HCT116 (cell line): ENCODE measurements at regions not wholly inside any gene's neighbourhood (a gene's known extent, or its start where the extent isn't known, plus 50 kb on each side); places are given as distances from the start of the nearest gene placed in this dataset.

Source experiments
- ATAC-seq: fragments of 200-7000 bp; cut with Tn5 transposase; 2 replicates; pipeline ENCODE4 v1.9.1; 2020; ENCODE audit warnings: mild to moderate bottlenecking, moderate library complexity
- BruUV-seq: library from RNA; stranded (reverse); fragments of 400-500 nt; replicated peaks from 2 replicates; lab custom pipeline; 2021; lab: Mats Ljungman, UMichigan
- CTCF ChIA-PET: fragments of 300-600 bp; sonication (Branson Sonifier 250); formaldehyde crosslinking; loops from one replicate; lab custom pipeline; 2021; ENCODE audit warnings: antibody characterized with exemption; lab: Charles Lee
- POLR2A ChIA-PET: fragments of 300-600, 350-600 bp; sonication (Branson Sonifier 250); formaldehyde crosslinking; loops from one replicate; lab custom pipeline; 2021; ENCODE audit warnings: antibody characterized with exemption; lab: Charles Lee
- RAD21 ChIA-PET, 2 experiments: fragments of 300-600 bp; sonication (Branson Sonifier 250); formaldehyde crosslinking; loops; one replicate each; lab custom pipeline; 2023; ENCODE audit warnings: low total read pairs in 2 of 2; ENCODE audit not compliant: uncharacterized antibody in 2 of 2, unreplicated experiment in 2 of 2, low non-redundant PET in 1 of 2; lab: Charles Lee
- DNase-seq: peaks from one replicate; pipeline ENCODE4 v3.0.0-alpha.2; 2010; ENCODE audit warnings: low read depth, low spot score
- H2AFZ ChIP-seq: fragments of 200-600 bp; shearing (Covaris generic), sonication (generic); 2 replicates; pipeline ENCODE4 v1.6.1; 2017; ENCODE audit warnings: low read depth, mixed run types, mixed read lengths, antibody characterized with exemption, low read length; ENCODE audit not compliant: poor library complexity, severe bottlenecking
- H3K27ac ChIP-seq: 2 replicates; pipeline ENCODE4 v1.5.1; 2012; ENCODE audit warnings: low read depth, low read length
- H3K27me3 ChIP-seq: fragments of 200-600 bp; sonication (generic); 2 replicates; pipeline ENCODE4 v1.6.1; 2016; ENCODE audit warnings: mixed run types, low read length, mixed read lengths; ENCODE audit not compliant: insufficient read depth
- H3K36me3 ChIP-seq, 2 experiments: fragments of 200-500 bp in 1 of 2; fragments of 200-600 bp in 1 of 2; sonication (Bioruptor generic) in 1 of 2; sonication (generic) in 1 of 2; 2 replicates each; pipeline versions ENCODE4 v1.5.1 to v1.6.1; 2014 to 2016; ENCODE audit warnings: low read length in 2 of 2, inconsistent platforms in 1 of 2, mixed read lengths in 1 of 2, mixed run types in 1 of 2; ENCODE audit not compliant: insufficient read depth in 2 of 2, control insufficient read depth in 1 of 2
- H3K4me1 ChIP-seq, 2 experiments: fragments of 200-600 bp in 1 of 2; sonication (generic) in 1 of 2; 2 replicates each; pipeline versions ENCODE4 v1.5.1 to v1.6.1; 2012 to 2017; ENCODE audit warnings: low read length in 2 of 2, inconsistent platforms in 1 of 2, mild to moderate bottlenecking in 1 of 2, mixed read lengths in 1 of 2, mixed run types in 1 of 2, moderate library complexity in 1 of 2; ENCODE audit not compliant: insufficient read depth in 2 of 2, control insufficient read depth in 1 of 2
- H3K4me2 ChIP-seq: fragments of 200-600 bp; sonication (generic); 2 replicates; pipeline ENCODE4 v1.6.1; 2017; ENCODE audit warnings: mixed run types, low read length, mixed read lengths
- H3K4me3 ChIP-seq, 2 experiments: fragments of 200-600 bp in 1 of 2; sonication (generic) in 1 of 2; replicated peaks in 1 of 2; 2 replicates each; pipeline ENCODE4 v1.5.1; 2011 to 2016; ENCODE audit warnings: low read length in 2 of 2, control low read depth in 1 of 2, low read depth in 1 of 2, mild to moderate bottlenecking in 1 of 2, mixed read lengths in 1 of 2, mixed run types in 1 of 2
- H3K79me2 ChIP-seq: fragments of 200-600 bp; sonication (generic); 2 replicates; pipeline ENCODE4 v1.6.1; 2017; ENCODE audit warnings: mild to moderate bottlenecking, mixed run types, low read length, moderate library complexity, mixed read lengths; ENCODE audit not compliant: insufficient read depth
- H3K9ac ChIP-seq: fragments of 200-600 bp; sonication (generic); 2 replicates; pipeline ENCODE4 v1.6.1; 2016; ENCODE audit warnings: low read length, mixed read lengths
- H3K9me2 ChIP-seq: fragments of 200-600 bp; sonication (generic), shearing (Covaris generic); 2 replicates; pipeline ENCODE4 v1.6.1; 2017; ENCODE audit warnings: mixed run types, mild to moderate bottlenecking, moderate library complexity; ENCODE audit not compliant: insufficient read depth
- H3K9me3 ChIP-seq, 2 experiments: fragments of 200-500 bp in 1 of 2; fragments of 200-600 bp in 1 of 2; sonication (Bioruptor generic) in 1 of 2; sonication (generic) in 1 of 2; 2 replicates each; pipeline ENCODE4 v1.6.1; 2014 to 2017; ENCODE audit warnings: low read length in 2 of 2, mixed read lengths in 2 of 2, inconsistent platforms in 1 of 2, low read depth in 1 of 2, mild to moderate bottlenecking in 1 of 2, mixed run types in 1 of 2, moderate library complexity in 1 of 2; ENCODE audit not compliant: control insufficient read depth in 1 of 2, insufficient read depth in 1 of 2
- H4K20me1 ChIP-seq: fragments of 200-600 bp; sonication (generic), shearing (Covaris generic); 2 replicates; pipeline ENCODE4 v1.6.1; 2017; ENCODE audit warnings: mixed run types, mild to moderate bottlenecking, moderate library complexity; ENCODE audit not compliant: insufficient read depth
- CBX3 ChIP-seq: IDR thresholded peaks from 2 replicates; pipeline ENCODE4 v1.6.1; 2012; ENCODE audit warnings: low read depth
- EGR1 ChIP-seq: IDR thresholded peaks from 2 replicates; pipeline ENCODE4 v1.6.1; 2012; ENCODE audit warnings: low read depth
- ELF1 ChIP-seq: IDR thresholded peaks from 2 replicates; pipeline ENCODE4 v1.6.1; 2012; ENCODE audit warnings: low read depth, borderline replicate concordance
- EZH2 ChIP-seq: fragments of 200-600 bp; sonication (generic); IDR thresholded peaks from 2 replicates; pipeline ENCODE4 v1.6.1; 2017; ENCODE audit warnings: antibody characterized with exemption, mixed run types
- EZH2phosphoT487 ChIP-seq: fragments of 200-600 bp; IDR thresholded peaks from 2 replicates; pipeline ENCODE4 v1.6.1; 2018; ENCODE audit warnings: antibody characterized with exemption, borderline replicate concordance
- FOSL1 ChIP-seq: IDR thresholded peaks from 2 replicates; pipeline ENCODE4 v1.6.1; 2012; ENCODE audit warnings: low read depth
- JUND ChIP-seq: IDR thresholded peaks from 2 replicates; pipeline ENCODE4 v1.6.1; 2012
- POLR2A ChIP-seq: IDR thresholded peaks from 2 replicates; pipeline ENCODE4 v1.7.0; 2011; ENCODE audit warnings: borderline replicate concordance; ENCODE audit not compliant: insufficient read depth, insufficient read length; ENCODE audit errors: extremely low read depth
- POLR2AphosphoS5 ChIP-seq: IDR thresholded peaks from 2 replicates; pipeline ENCODE4 v1.6.1; 2011; ENCODE audit warnings: mild to moderate bottlenecking, low read depth, low read length, moderate library complexity
- RAD21 ChIP-seq: IDR thresholded peaks from 2 replicates; pipeline ENCODE4 v1.6.1; 2012; ENCODE audit warnings: low read depth, mild to moderate bottlenecking
- SIN3A ChIP-seq: IDR thresholded peaks from 2 replicates; pipeline ENCODE4 v1.6.1; 2012; ENCODE audit warnings: low read depth
- SP1 ChIP-seq: IDR thresholded peaks from 2 replicates; pipeline ENCODE4 v1.6.1; 2012; ENCODE audit warnings: low read depth
- SRF ChIP-seq: IDR thresholded peaks from 2 replicates; pipeline ENCODE4 v1.6.1; 2012; ENCODE audit warnings: low read depth
- TCF7L2 ChIP-seq: IDR thresholded peaks from 2 replicates; pipeline ENCODE4 v1.7.0; 2011; ENCODE audit warnings: borderline replicate concordance, inconsistent platforms; ENCODE audit not compliant: insufficient read depth, insufficient read length; ENCODE audit errors: extremely low read depth
- ZFX ChIP-seq: fragments of 450-650 bp; IDR thresholded peaks from 2 replicates; pipeline ENCODE4 v1.6.1; 2017
- ZNF274 ChIP-seq: fragments of 200-500 bp; sonication (Bioruptor generic); IDR thresholded peaks from 2 replicates; pipeline ENCODE4 v1.6.1; 2014; ENCODE audit warnings: mild to moderate bottlenecking, low read depth, low read length, inconsistent platforms
- intact Hi-C: fragments of 100-400 bp; cut with micrococcal nuclease; formaldehyde crosslinking; loops from 2 replicates; pipeline ENCODE4 v1.10.0; 2022
- TF ChIP-seq, protein P1 (sequence below): IDR thresholded peaks from 2 replicates; pipeline ENCODE4 v1.6.1; 2012
- TF ChIP-seq, protein P2 (sequence below): IDR thresholded peaks from 2 replicates; pipeline ENCODE4 v1.6.1; 2012; ENCODE audit warnings: low read depth
- TF ChIP-seq, protein P3 (sequence below): IDR thresholded peaks from 2 replicates; pipeline ENCODE4 v1.6.1; 2012

DNA sequence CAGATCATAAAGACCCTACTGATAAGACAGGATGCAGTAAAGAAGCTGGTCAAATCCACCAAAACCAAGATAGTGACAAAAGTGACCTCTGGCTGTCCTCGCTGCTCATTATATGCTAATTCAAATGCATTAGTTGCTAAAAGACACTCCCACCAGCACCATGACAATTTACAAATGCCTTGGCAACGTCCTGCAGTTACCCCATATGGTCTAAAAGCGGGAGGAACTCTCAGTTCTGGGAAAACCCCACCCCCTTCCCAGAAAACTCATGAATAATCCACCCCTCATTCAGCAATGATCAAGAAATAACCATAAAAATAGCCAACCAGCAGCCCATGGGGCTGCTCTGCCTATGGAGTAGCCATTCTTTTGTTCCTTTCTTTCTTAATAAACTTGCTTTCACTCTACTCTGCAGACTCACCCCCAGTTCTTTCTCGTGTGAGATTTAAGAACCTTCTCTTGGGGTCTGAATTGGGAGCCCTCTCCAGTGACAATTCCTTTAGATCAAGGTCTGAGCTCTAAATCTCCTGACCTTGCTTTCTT lies 217.1 kb upstream of the STS start:
- intact Hi-C loops: no loop called here
- ChIA-PET RAD21 (no interaction called here), POLR2A (no interaction called here), CTCF (no interaction called here)
- H3K9me3 ChIP-seq: no peaks in the 10 kb centered on the region
- ATAC-seq (no peak), DNase-seq (no peak)
- H3K9me2 ChIP-seq: no peaks in the 10 kb centered on the region
- no peak overlapping the region for H3K4me2 ChIP-seq
- TF ChIP-seq SP1: no peak
- TF ChIP-seq ZFX: no peak
- TF ChIP-seq FOSL1: no peak
- TF ChIP-seq TCF7L2: no peak
- no peak for TF ChIP-seq ELF1
- TF ChIP-seq CBX3: no peak
- TF ChIP-seq JUND: no peak
- no peak for TF ChIP-seq EZH2phosphoT487
- no peak for TF ChIP-seq RAD21
- TF ChIP-seq SRF: no peak
- TF ChIP-seq, protein P1, sequence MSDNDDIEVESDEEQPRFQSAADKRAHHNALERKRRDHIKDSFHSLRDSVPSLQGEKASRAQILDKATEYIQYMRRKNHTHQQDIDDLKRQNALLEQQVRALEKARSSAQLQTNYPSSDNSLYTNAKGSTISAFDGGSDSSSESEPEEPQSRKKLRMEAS: no peak
- TF ChIP-seq, protein P2, sequence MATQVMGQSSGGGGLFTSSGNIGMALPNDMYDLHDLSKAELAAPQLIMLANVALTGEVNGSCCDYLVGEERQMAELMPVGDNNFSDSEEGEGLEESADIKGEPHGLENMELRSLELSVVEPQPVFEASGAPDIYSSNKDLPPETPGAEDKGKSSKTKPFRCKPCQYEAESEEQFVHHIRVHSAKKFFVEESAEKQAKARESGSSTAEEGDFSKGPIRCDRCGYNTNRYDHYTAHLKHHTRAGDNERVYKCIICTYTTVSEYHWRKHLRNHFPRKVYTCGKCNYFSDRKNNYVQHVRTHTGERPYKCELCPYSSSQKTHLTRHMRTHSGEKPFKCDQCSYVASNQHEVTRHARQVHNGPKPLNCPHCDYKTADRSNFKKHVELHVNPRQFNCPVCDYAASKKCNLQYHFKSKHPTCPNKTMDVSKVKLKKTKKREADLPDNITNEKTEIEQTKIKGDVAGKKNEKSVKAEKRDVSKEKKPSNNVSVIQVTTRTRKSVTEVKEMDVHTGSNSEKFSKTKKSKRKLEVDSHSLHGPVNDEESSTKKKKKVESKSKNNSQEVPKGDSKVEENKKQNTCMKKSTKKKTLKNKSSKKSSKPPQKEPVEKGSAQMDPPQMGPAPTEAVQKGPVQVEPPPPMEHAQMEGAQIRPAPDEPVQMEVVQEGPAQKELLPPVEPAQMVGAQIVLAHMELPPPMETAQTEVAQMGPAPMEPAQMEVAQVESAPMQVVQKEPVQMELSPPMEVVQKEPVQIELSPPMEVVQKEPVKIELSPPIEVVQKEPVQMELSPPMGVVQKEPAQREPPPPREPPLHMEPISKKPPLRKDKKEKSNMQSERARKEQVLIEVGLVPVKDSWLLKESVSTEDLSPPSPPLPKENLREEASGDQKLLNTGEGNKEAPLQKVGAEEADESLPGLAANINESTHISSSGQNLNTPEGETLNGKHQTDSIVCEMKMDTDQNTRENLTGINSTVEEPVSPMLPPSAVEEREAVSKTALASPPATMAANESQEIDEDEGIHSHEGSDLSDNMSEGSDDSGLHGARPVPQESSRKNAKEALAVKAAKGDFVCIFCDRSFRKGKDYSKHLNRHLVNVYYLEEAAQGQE: no peak
- TF ChIP-seq POLR2AphosphoS5: no peak
- TF ChIP-seq, protein P3, sequence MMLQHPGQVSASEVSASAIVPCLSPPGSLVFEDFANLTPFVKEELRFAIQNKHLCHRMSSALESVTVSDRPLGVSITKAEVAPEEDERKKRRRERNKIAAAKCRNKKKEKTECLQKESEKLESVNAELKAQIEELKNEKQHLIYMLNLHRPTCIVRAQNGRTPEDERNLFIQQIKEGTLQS: no peak
- TF ChIP-seq EGR1: no peak
- no peak for TF ChIP-seq POLR2A
- no peak for TF ChIP-seq SIN3A
- TF ChIP-seq ZNF274: no peak
- no peak for TF ChIP-seq EZH2
- no peaks in the 10 kb centered on the region for H3K27me3 ChIP-seq
- no TSS peak for BruUV-seq
- H3K4me1 ChIP-seq: no peaks in the 10 kb centered on the region
- no peaks in the 10 kb centered on the region for H3K36me3 ChIP-seq
- H4K20me1 ChIP-seq: no peaks in the 10 kb centered on the region
- H2AFZ ChIP-seq: no peak overlapping the region
- no peak overlapping the region for H3K4me3 ChIP-seq
- no peak overlapping the region for H3K9ac ChIP-seq
- no peak overlapping the region for H3K27ac ChIP-seq
- no peaks in the 10 kb centered on the region for H3K79me2 ChIP-seq
